CD4-positive, alpha-beta T cell (primary cell): ENCODE measurements at regions not wholly inside any gene's neighbourhood (a gene's known extent, or its start where the extent isn't known, plus 50 kb on each side); places are given as distances from the start of the nearest gene placed in this dataset.

ENCODE experiments used
- ATAC-seq: fragments of 200-7000 bp; cut with Tn5 transposase; one replicate; pipeline ENCODE4 v1.10.0; 2022; ENCODE audit warnings: mild to moderate bottlenecking; ENCODE audit not compliant: poor library complexity
- CTCF ChIA-PET: fragments of 350-600 bp; sonication (Branson Sonifier 250); formaldehyde crosslinking; loops from one replicate; lab custom pipeline; 2021; ENCODE audit warnings: antibody characterized with exemption, inconsistent platforms; lab: Charles Lee
- POLR2A ChIA-PET: fragments of 350-600 bp; sonication (Branson Sonifier 250); formaldehyde crosslinking; loops from one replicate; lab custom pipeline; 2021; ENCODE audit warnings: antibody characterized with exemption, inconsistent platforms; lab: Charles Lee
- DNase-seq, 14 experiments: peaks; one replicate each; pipeline ENCODE4 v3.0.0-alpha.2; 2013 to 2020; ENCODE audit warnings: mixed read lengths in 2 of 14
- H3K27ac ChIP-seq, 2 donors: one replicate each; pipeline versions ENCODE4 v1.5.1 to v1.7.0; 2013; ENCODE audit warnings: low read length in 2 of 2, low read depth in 1 of 2, mild to moderate bottlenecking in 1 of 2
- H3K27me3 ChIP-seq, 2 experiments: 1 replicate in 1 of 2; 2 replicates in 1 of 2; pipeline versions ENCODE4 v1.6.1 to v1.7.0; 2013; ENCODE audit warnings: low read length in 2 of 2, control low read depth in 1 of 2, mild to moderate bottlenecking in 1 of 2, moderate library complexity in 1 of 2; ENCODE audit not compliant: insufficient read depth in 2 of 2, control insufficient read depth in 1 of 2
- H3K36me3 ChIP-seq: one replicate; pipeline ENCODE4 v1.6.1; 2013; ENCODE audit warnings: low read length, control low read depth; ENCODE audit not compliant: insufficient read depth
- H3K4me1 ChIP-seq: one replicate; pipeline ENCODE4 v1.6.1; 2013; ENCODE audit warnings: low read length, control low read depth; ENCODE audit not compliant: insufficient read depth
- H3K4me3 ChIP-seq: one replicate; pipeline ENCODE4 v1.5.1; 2013; ENCODE audit warnings: mild to moderate bottlenecking, low read length, moderate library complexity
- H3K9me3 ChIP-seq, 2 experiments: 1 replicate in 1 of 2; 2 replicates in 1 of 2; pipeline versions ENCODE4 v1.6.1 to v1.7.0; 2013; ENCODE audit warnings: low read length in 2 of 2, mild to moderate bottlenecking in 2 of 2, control low read depth in 1 of 2, moderate library complexity in 1 of 2; ENCODE audit not compliant: control insufficient read depth in 1 of 2, insufficient read depth in 1 of 2
- H3K27ac Mint-ChIP-seq: one replicate; pipeline ENCODE4 v1.8.0; 2020; ENCODE audit warnings: mixed read lengths
- H3K27me3 Mint-ChIP-seq: one replicate; pipeline ENCODE4 v1.8.0; 2021; ENCODE audit warnings: mixed read lengths
- H3K36me3 Mint-ChIP-seq: one replicate; pipeline ENCODE4 v1.8.0; 2021; ENCODE audit warnings: low read depth, mixed read lengths
- H3K4me1 Mint-ChIP-seq: one replicate; pipeline ENCODE4 v1.8.0; 2021; ENCODE audit warnings: low read depth, mixed read lengths
- H3K4me3 Mint-ChIP-seq: one replicate; pipeline ENCODE4 v1.8.0; 2020; ENCODE audit warnings: mild to moderate bottlenecking, mixed read lengths
- H3K9me3 Mint-ChIP-seq: one replicate; pipeline ENCODE4 v1.8.0; 2020; ENCODE audit warnings: mixed read lengths
- intact Hi-C, 2 experiments: fragments of 100-400 bp; cut with DNase I in 1 of 2; cut with micrococcal nuclease in 1 of 2; formaldehyde crosslinking; loops; one replicate each; pipeline versions ENCODE4 v1.15.1 to v1.9.0; 2023 to 2025; cut with DNase I, micrococcal nuclease
- TF ChIP-seq, protein P1 (sequence below): fragments of 200-600 bp; IDR thresholded peaks from one replicate; pipeline ENCODE4 v1.8.0; 2022; ENCODE audit warnings: antibody characterized with exemption, mild to moderate bottlenecking

GRCh38 chr3:42013691-42014457, 52.0 kb upstream of the ULK4 start:
- Mint-ChIP-seq H3K36me3 (peaks cover 13% of the 10 kb centered on the region), H3K27ac (peak overlapping the region; percentile 93), H3K4me1 (peaks cover 43% of the 10 kb centered on the region), H3K9me3 (no peaks in the 10 kb centered on the region), H3K27me3 (no peaks in the 10 kb centered on the region), H3K4me3 (peak overlapping the region; percentile 94)
- Histone ChIP-seq H3K9me3 (no peaks in the 10 kb centered on the region), H3K4me1 (peaks cover 32% of the 10 kb centered on the region), H3K27ac (no peak overlapping the region), H3K4me3 (peak overlapping the region; percentile 74), H3K36me3 (no peaks in the 10 kb centered on the region), H3K27me3 (no peaks in the 10 kb centered on the region)
- POLR2A ChIA-PET = interaction anchor here (0.6 to 1.9 kb wide), 5 partner anchors 11 to 339 kb away, joined by 3 to 20 read pairs (median 4); partner anchors contain the start of gene ULK4
- DNase-seq (peak in 13 of 14 experiments; percentile 2 to 65 (median 14)), ATAC-seq (peak; percentile 3)
- TF ChIP-seq, protein P1, sequence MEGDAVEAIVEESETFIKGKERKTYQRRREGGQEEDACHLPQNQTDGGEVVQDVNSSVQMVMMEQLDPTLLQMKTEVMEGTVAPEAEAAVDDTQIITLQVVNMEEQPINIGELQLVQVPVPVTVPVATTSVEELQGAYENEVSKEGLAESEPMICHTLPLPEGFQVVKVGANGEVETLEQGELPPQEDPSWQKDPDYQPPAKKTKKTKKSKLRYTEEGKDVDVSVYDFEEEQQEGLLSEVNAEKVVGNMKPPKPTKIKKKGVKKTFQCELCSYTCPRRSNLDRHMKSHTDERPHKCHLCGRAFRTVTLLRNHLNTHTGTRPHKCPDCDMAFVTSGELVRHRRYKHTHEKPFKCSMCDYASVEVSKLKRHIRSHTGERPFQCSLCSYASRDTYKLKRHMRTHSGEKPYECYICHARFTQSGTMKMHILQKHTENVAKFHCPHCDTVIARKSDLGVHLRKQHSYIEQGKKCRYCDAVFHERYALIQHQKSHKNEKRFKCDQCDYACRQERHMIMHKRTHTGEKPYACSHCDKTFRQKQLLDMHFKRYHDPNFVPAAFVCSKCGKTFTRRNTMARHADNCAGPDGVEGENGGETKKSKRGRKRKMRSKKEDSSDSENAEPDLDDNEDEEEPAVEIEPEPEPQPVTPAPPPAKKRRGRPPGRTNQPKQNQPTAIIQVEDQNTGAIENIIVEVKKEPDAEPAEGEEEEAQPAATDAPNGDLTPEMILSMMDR = no peak
- CTCF ChIA-PET = interaction anchor here (0.8 kb wide), 1 partner anchor 11 kb away, joined by 3 read pairs; no protein-coding TSS in a partner anchor
- intact Hi-C loops = loop anchor here in 1 of 2 experiments (2.0 to 5.0 kb wide), 3 partner anchors 51 to 1702 kb away; partner anchors contain the start of gene ULK4

DNA sequence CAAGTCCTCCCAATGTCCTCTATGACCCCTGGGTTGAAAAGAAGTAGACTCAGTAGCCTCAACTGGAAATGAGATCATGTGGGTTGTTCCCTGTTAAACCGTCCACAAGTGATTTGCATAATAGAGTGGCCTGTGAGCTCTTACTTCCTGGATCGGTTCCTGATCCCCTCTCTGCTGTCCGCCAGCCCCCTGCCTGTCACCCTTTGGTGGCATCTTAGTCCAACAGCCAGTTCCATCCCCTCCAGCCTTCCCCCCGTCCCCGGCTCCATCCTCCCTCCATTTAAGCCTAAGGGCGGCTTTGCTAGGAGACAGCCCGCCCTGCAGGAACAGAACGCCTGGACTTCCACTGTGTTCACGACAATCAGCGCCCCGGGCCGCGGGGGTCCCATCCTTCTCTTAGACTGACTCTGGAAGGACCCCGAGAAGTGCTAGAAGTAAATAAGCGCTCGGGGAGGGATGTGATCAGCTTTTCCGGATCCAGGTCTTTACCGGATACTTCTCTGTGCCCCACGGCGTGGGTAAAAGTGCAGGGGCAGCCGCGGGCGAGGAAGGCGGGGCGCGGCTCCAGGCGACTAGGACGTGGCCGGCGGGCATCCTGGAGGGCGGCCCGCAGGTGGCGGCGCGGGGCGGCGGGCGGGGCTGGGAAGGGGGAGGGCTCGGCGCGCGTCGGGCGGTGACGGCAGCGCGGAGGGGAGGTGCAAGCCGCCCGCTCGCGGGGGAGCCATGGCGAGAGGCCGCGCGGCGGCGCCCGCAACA, 51.2 kb upstream of the ULK4 start:
- Histone ChIP-seq H3K9me3 (no peaks in the 10 kb centered on the region), H3K27me3 (no peaks in the 10 kb centered on the region), H3K4me1 (peaks cover 32% of the 10 kb centered on the region), H3K36me3 (no peaks in the 10 kb centered on the region), H3K27ac (peak overlapping the region; percentile 72 to 96), H3K4me3 (peak overlapping the region; percentile 78)
- H3K9me3 Mint-ChIP-seq = no peaks in the 10 kb centered on the region
- ChIA-PET POLR2A (interaction anchor here (0.8 to 1.9 kb wide), 3 partner anchors 14 to 51 kb away, joined by 3 to 20 read pairs (median 3); partner anchors contain the start of gene ULK4), CTCF (interaction anchor here (0.9 to 1.3 kb wide), 2 partner anchors 50 to 69 kb away, joined by 3 read pairs; no protein-coding TSS in a partner anchor)
- ATAC-seq (peak; percentile 73), DNase-seq (peak; percentile 45 to 90 (median 68))
- TF ChIP-seq, protein P1 = no peak
- H3K4me1 Mint-ChIP-seq = peaks cover 38% of the 10 kb centered on the region
- H3K36me3 Mint-ChIP-seq = peaks cover 13% of the 10 kb centered on the region
- no peaks in the 10 kb centered on the region for H3K27me3 Mint-ChIP-seq
- intact Hi-C loops = loop anchor here (1.0 to 5.0 kb wide), 4 partner anchors 50 to 1701 kb away; partner anchors contain the start of gene ULK4 (in 2 of the 2)
- peak overlapping the region; percentile 95 for H3K4me3 Mint-ChIP-seq
- peak overlapping the region; percentile 93 for H3K27ac Mint-ChIP-seq

- H3K4me3 Mint-ChIP-seq = peak overlapping the region; percentile 95
- H3K27ac Mint-ChIP-seq = peak overlapping the region; percentile 93
- ChIA-PET POLR2A (interaction anchor here (0.8 to 1.9 kb wide), 3 partner anchors 15 to 50 kb away, joined by 3 to 20 read pairs (median 3); partner anchors contain the start of gene ULK4), CTCF (interaction anchor here (0.9 to 1.3 kb wide), 2 partner anchors 50 to 69 kb away, joined by 3 read pairs; no protein-coding TSS in a partner anchor)
- Histone ChIP-seq H3K4me1 (peaks cover 32% of the 10 kb centered on the region), H3K36me3 (no peaks in the 10 kb centered on the region), H3K27ac (peak overlapping the region; percentile 72 to 96), H3K9me3 (no peaks in the 10 kb centered on the region), H3K4me3 (peak overlapping the region; percentile 78), H3K27me3 (no peaks in the 10 kb centered on the region)
- intact Hi-C loops = loop anchor here (1.0 to 5.0 kb wide), 4 partner anchors 50 to 1700 kb away; partner anchors contain the start of gene ULK4 (in 2 of the 2)
- H3K36me3 Mint-ChIP-seq = peaks cover 13% of the 10 kb centered on the region
- H3K27me3 Mint-ChIP-seq = no peaks in the 10 kb centered on the region
- no peaks in the 10 kb centered on the region for H3K9me3 Mint-ChIP-seq
- TF ChIP-seq, protein P1 = no peak
- DNase-seq = peak in 4 of 14 experiments; percentile 29 to 73 (median 64)
- peak; percentile 76 for ATAC-seq
- H3K4me1 Mint-ChIP-seq = peaks cover 37% of the 10 kb centered on the region
Measured at GRCh38 chr3:42012383-42012934, 50.6 kb upstream of the ULK4 start.
